ENCODE measurements at regions not wholly inside any gene's neighbourhood (a gene's known extent, or its start where the extent isn't known, plus 50 kb on each side); places are given as distances from the start of the nearest gene placed in this dataset.

DNA sequence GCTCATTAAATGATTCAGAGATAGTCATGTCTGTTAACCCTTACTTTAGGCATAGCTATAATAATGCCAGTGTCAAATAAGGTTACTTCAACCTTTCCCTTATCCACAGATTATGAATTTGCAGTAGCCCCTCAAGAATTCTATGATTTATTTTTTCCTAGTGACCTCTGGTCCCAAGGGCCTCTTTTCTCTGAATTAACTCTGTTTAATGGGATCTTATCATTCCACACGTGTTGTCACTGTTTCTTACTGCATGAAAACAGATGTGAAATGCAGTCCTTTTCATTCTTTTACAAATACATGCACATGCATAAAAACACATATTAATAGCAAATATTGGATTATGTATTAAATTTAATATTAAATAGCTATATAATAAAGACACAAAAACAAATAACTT lies 667.7 kb upstream of the FOXG1 start:
- peaks cover 6% of the 10 kb centered on the region; the same call in 1 of the 2 replicates for H3K4me1 ChIP-seq (ENCODE audit: control insufficient read depth, insufficient read depth, low read length)
- no peaks in the 10 kb centered on the region for H3K36me3 ChIP-seq (ENCODE audit: control insufficient read depth, insufficient read depth, low read length)
- H3K27me3 ChIP-seq (ENCODE audit: control insufficient read depth, insufficient read depth, low read length) = no peaks in the 10 kb centered on the region
- no peak overlapping the region for H3K4me3 ChIP-seq (ENCODE audit: low read depth, low read length)
- H3K9ac ChIP-seq (ENCODE audit: low read depth, low read length) = no peak overlapping the region
- H3K9me3 ChIP-seq (ENCODE audit: control insufficient read depth, insufficient read depth, low read length) = no peaks in the 10 kb centered on the region
- H3K27ac ChIP-seq (ENCODE audit: low read depth, low read length) = no peak overlapping the region

DNA sequence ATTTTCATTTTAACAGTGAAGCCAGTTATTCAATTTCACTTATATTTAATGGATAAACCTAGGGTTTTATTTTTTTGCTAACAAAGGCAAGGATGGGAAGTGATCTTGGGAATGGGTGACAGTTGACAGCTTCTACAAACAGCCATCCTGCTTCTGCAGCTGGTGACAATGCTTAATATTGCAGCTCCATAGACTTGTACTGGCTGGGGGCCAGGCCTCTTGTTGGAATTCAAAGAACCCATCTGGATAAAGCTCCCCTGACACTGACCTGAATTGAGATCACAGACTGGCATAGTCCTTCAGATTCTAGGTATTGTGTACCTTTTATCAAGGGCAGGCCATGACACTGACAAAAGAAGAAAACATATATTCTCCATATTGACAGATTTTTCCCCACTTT lies 664.6 kb upstream of the FOXG1 start:
- no peaks in the 10 kb centered on the region for H3K36me3 ChIP-seq (ENCODE audit: control insufficient read depth, insufficient read depth, low read length)
- H3K9ac ChIP-seq (ENCODE audit: low read depth, low read length) = no peak overlapping the region
- H3K4me1 ChIP-seq (ENCODE audit: control insufficient read depth, insufficient read depth, low read length) = peaks cover 6% of the 10 kb centered on the region; the same call in 1 of the 2 replicates
- H3K27me3 ChIP-seq (ENCODE audit: control insufficient read depth, insufficient read depth, low read length) = no peaks in the 10 kb centered on the region
- H3K27ac ChIP-seq (ENCODE audit: low read depth, low read length) = no peak overlapping the region
- H3K9me3 ChIP-seq (ENCODE audit: control insufficient read depth, insufficient read depth, low read length) = no peaks in the 10 kb centered on the region
- H3K4me3 ChIP-seq (ENCODE audit: low read depth, low read length) = no peak overlapping the region

- Histone ChIP-seq H3K4me1 (ENCODE audit: control insufficient read depth, insufficient read depth, low read length) (peaks cover 6% of the 10 kb centered on the region; the same call in 1 of the 2 replicates), H3K4me3 (ENCODE audit: low read depth, low read length) (no peak overlapping the region), H3K36me3 (ENCODE audit: control insufficient read depth, insufficient read depth, low read length) (no peaks in the 10 kb centered on the region), H3K27me3 (ENCODE audit: control insufficient read depth, insufficient read depth, low read length) (no peaks in the 10 kb centered on the region), H3K9me3 (ENCODE audit: control insufficient read depth, insufficient read depth, low read length) (no peaks in the 10 kb centered on the region), H3K9ac (ENCODE audit: low read depth, low read length) (no peak overlapping the region), H3K27ac (ENCODE audit: low read depth, low read length) (no peak overlapping the region)
Measured at GRCh38 chr14:28102814-28103213, 663.8 kb upstream of the FOXG1 start.

DNA sequence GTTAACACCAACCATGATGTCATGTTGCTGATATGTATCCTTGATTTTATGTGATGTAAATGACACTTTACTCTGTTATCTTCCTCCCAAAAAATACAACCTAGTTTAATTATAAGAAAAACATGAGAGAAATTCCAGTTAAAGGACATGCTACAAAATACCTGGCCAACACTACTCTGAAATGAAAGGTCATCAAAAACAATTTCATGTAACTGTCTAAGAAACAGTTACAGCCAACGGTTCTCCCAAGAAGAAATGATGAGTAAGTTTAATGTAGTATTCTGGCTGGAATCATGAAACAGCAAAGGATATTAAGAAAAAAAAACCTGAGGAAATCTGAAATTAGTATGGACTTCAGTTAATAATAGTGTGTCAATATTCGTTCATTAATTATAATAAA lies 653.3 kb upstream of the FOXG1 start:
- Histone ChIP-seq H3K36me3 (ENCODE audit: control insufficient read depth, insufficient read depth, low read length) (no peaks in the 10 kb centered on the region), H3K27ac (ENCODE audit: low read depth, low read length) (no peak overlapping the region), H3K27me3 (ENCODE audit: control insufficient read depth, insufficient read depth, low read length) (peaks cover 21% of the 10 kb centered on the region), H3K9ac (ENCODE audit: low read depth, low read length) (no peak overlapping the region), H3K4me3 (ENCODE audit: low read depth, low read length) (no peak overlapping the region), H3K9me3 (ENCODE audit: control insufficient read depth, insufficient read depth, low read length) (no peaks in the 10 kb centered on the region), H3K4me1 (ENCODE audit: control insufficient read depth, insufficient read depth, low read length) (no peaks in the 10 kb centered on the region)

- peaks cover 48% of the 10 kb centered on the region for H3K27me3 ChIP-seq (ENCODE audit: control insufficient read depth, insufficient read depth, low read length)
- H3K9me3 ChIP-seq (ENCODE audit: control insufficient read depth, insufficient read depth, low read length) = no peaks in the 10 kb centered on the region
- peaks cover 13% of the 10 kb centered on the region for H3K4me1 ChIP-seq (ENCODE audit: control insufficient read depth, insufficient read depth, low read length)
- no peaks in the 10 kb centered on the region for H3K36me3 ChIP-seq (ENCODE audit: control insufficient read depth, insufficient read depth, low read length)
- H3K27ac ChIP-seq (ENCODE audit: low read depth, low read length) = no peak overlapping the region
- H3K9ac ChIP-seq (ENCODE audit: low read depth, low read length) = no peak overlapping the region
- no peak overlapping the region for H3K4me3 ChIP-seq (ENCODE audit: low read depth, low read length)
Measured at GRCh38 chr14:28116716-28117115, 649.9 kb upstream of the FOXG1 start.

DNA sequence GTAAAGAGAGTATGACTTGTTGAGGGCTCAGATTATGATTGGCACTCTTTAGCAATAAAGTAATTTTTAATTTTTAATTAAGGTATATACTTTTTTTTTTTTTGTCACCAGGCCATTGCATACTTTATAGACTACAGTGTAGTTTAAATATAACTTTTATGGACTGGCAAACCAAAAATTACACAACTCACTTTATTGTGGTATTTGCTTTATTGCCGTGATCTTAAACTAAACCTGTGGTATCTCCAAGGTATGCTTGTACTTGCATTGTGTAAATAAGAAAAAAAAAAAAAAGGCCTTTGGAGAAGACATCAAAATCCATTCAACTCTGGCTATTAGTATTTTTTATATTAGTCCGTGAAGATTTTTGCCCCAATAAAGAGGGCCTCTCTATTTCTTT lies 646.7 kb upstream of the FOXG1 start:
- H3K4me1 ChIP-seq (ENCODE audit: control insufficient read depth, insufficient read depth, low read length) = peaks cover 25% of the 10 kb centered on the region
- no peak overlapping the region for H3K9ac ChIP-seq (ENCODE audit: low read depth, low read length)
- H3K9me3 ChIP-seq (ENCODE audit: control insufficient read depth, insufficient read depth, low read length) = no peaks in the 10 kb centered on the region
- H3K36me3 ChIP-seq (ENCODE audit: control insufficient read depth, insufficient read depth, low read length) = no peaks in the 10 kb centered on the region
- peaks cover 78% of the 10 kb centered on the region for H3K27me3 ChIP-seq (ENCODE audit: control insufficient read depth, insufficient read depth, low read length)
- H3K4me3 ChIP-seq (ENCODE audit: low read depth, low read length) = no peak overlapping the region
- no peak overlapping the region for H3K27ac ChIP-seq (ENCODE audit: low read depth, low read length)

- Histone ChIP-seq H3K36me3 (ENCODE audit: control insufficient read depth, insufficient read depth, low read length) (no peaks in the 10 kb centered on the region), H3K9me3 (ENCODE audit: control insufficient read depth, insufficient read depth, low read length) (no peaks in the 10 kb centered on the region), H3K27ac (ENCODE audit: low read depth, low read length) (no peak overlapping the region), H3K27me3 (ENCODE audit: control insufficient read depth, insufficient read depth, low read length) (peaks cover 83% of the 10 kb centered on the region), H3K9ac (ENCODE audit: low read depth, low read length) (no peak overlapping the region), H3K4me1 (ENCODE audit: control insufficient read depth, insufficient read depth, low read length) (peaks cover 25% of the 10 kb centered on the region), H3K4me3 (ENCODE audit: low read depth, low read length) (no peak overlapping the region)
Measured at GRCh38 chr14:28120391-28120790, 646.2 kb upstream of the FOXG1 start.

DNA sequence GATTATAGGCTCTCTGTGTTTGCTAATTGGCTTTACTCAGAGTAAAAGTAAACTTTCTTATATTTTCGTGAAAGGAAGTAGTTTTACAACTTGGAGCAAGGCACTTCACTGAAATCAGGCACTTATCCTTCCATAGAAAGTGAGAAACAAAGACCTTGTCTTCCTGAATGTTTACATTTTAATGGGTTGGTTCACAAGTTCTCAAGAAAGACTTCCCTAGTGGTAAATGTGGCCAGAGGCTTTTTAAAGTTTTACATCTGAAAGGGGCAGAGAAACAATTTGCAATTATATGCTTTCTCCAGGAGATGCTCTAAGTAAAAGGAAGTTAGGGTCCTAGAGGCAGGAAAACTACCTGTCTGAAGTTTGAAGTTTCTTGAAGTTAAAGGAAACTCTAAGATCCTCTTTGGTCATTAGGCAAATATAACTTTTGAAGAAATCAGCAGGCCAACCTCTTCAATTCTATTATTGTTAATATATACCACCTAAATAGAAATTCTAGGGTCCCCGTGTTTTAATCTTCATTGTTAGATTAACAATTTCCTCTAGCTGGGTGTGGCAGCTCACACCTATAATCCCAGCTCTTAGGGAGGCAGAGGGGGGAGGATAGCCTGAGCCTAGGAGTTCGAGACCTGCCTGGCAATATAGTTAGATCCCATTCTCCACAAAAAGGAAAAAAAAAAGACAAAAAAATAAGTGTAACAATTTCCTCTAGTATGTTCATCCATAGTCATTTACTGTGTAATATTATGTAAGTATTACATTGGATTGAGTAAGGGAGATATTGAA lies 644.9 kb upstream of the FOXG1 start:
- Histone ChIP-seq H3K4me1 (ENCODE audit: control insufficient read depth, insufficient read depth, low read length) (peaks cover 25% of the 10 kb centered on the region), H3K36me3 (ENCODE audit: control insufficient read depth, insufficient read depth, low read length) (no peaks in the 10 kb centered on the region), H3K4me3 (ENCODE audit: low read depth, low read length) (0 out of 2 replicates have a peak overlapping the region, but pooled peaks have one; percentile 4), H3K9me3 (ENCODE audit: control insufficient read depth, insufficient read depth, low read length) (no peaks in the 10 kb centered on the region), H3K27ac (ENCODE audit: low read depth, low read length) (peak overlapping the region; percentile 22), H3K27me3 (ENCODE audit: control insufficient read depth, insufficient read depth, low read length) (peaks cover 89% of the 10 kb centered on the region), H3K9ac (ENCODE audit: low read depth, low read length) (no peak overlapping the region)

DNA sequence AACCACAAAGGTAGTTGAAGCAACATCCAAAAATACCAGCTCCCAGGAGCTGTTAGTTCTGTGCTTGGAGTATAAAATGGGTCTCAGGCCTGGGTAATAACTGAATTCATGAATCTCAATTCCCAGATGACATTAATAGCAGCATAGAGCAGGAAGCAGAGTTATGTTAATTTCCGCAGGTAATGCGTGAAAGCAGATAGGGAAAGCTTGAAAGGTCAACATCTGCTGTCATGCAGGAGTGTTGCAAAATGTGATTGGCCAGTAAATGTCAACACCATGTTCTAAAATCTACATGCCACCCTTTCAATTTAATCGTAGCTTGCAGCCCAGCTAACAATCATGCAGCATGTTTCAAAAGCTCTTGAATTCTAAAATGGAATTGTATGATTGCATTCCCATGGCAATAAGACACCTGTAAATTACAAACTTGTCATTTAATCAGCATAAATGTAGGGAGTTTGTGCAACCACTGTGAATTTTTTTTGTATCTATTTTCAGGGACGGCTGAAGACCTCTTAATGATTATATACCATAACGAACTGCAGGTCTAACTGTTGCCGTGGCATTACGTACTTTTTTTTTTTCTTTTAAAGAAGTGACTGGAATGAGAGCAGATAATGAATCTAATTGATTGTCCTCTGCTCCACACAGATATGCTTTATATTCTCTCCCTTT lies 635.8 kb upstream of the FOXG1 start:
- Histone ChIP-seq H3K9me3 (ENCODE audit: control insufficient read depth, insufficient read depth, low read length) (no peaks in the 10 kb centered on the region), H3K27ac (ENCODE audit: low read depth, low read length) (no peak overlapping the region), H3K27me3 (ENCODE audit: control insufficient read depth, insufficient read depth, low read length) (peaks cover 9% of the 10 kb centered on the region), H3K36me3 (ENCODE audit: control insufficient read depth, insufficient read depth, low read length) (no peaks in the 10 kb centered on the region), H3K9ac (ENCODE audit: low read depth, low read length) (no peak overlapping the region), H3K4me3 (ENCODE audit: low read depth, low read length) (no peak overlapping the region), H3K4me1 (ENCODE audit: control insufficient read depth, insufficient read depth, low read length) (no peaks in the 10 kb centered on the region)

GRCh38 chr14:28138341-28138740 lies 628.2 kb upstream of the FOXG1 start:
- Histone ChIP-seq H3K36me3 (ENCODE audit: control insufficient read depth, insufficient read depth, low read length) (no peaks in the 10 kb centered on the region), H3K27me3 (ENCODE audit: control insufficient read depth, insufficient read depth, low read length) (no peaks in the 10 kb centered on the region), H3K4me3 (ENCODE audit: low read depth, low read length) (no peak overlapping the region), H3K9me3 (ENCODE audit: control insufficient read depth, insufficient read depth, low read length) (no peaks in the 10 kb centered on the region), H3K4me1 (ENCODE audit: control insufficient read depth, insufficient read depth, low read length) (no peaks in the 10 kb centered on the region), H3K27ac (ENCODE audit: low read depth, low read length) (no peak overlapping the region), H3K9ac (ENCODE audit: low read depth, low read length) (no peak overlapping the region)

DNA sequence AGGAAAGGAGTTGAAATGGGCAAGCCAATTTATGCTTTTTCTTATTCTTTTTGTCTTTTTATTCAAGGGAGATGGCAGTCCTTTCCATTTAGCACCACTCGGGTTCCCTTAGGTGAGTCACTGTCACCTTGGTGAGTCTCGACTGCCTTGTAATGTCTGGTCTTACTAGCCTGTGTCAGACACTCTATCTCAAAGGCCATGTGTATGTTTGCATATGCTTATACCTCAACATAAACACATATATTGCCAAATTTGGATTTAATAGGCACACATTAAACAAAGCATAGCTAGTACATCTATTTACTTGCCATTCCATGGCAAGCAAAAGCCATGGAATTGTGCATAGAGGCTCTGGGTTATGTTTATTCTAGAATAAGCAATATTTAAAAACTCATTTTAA lies 624.9 kb upstream of the FOXG1 start:
- no peak overlapping the region for H3K27ac ChIP-seq (ENCODE audit: low read depth, low read length)
- H3K4me3 ChIP-seq (ENCODE audit: low read depth, low read length) = no peak overlapping the region
- no peaks in the 10 kb centered on the region; the same call in 1 of the 2 replicates for H3K4me1 ChIP-seq (ENCODE audit: control insufficient read depth, insufficient read depth, low read length)
- no peaks in the 10 kb centered on the region for H3K9me3 ChIP-seq (ENCODE audit: control insufficient read depth, insufficient read depth, low read length)
- no peak overlapping the region for H3K9ac ChIP-seq (ENCODE audit: low read depth, low read length)
- H3K27me3 ChIP-seq (ENCODE audit: control insufficient read depth, insufficient read depth, low read length) = no peaks in the 10 kb centered on the region
- no peaks in the 10 kb centered on the region for H3K36me3 ChIP-seq (ENCODE audit: control insufficient read depth, insufficient read depth, low read length)
